Upper lobe of right lung (tissue), 1 donor: ENCODE measurements at regions not wholly inside any gene's neighbourhood (a gene's known extent, or its start where the extent isn't known, plus 50 kb on each side); places are given as distances from the start of the nearest gene placed in this dataset.

Experiments
- ATAC-seq: fragments of 200-7000 bp; cut with Tn5 transposase; one replicate; pipeline ENCODE4 v1.9.1; 2020; ENCODE audit warnings: mild to moderate bottlenecking, moderate library complexity
- DNase-seq: peaks from one replicate; pipeline ENCODE4 v3.0.0-alpha.2; 2020
- H3K27ac ChIP-seq: fragments of 200-600 bp; one replicate; pipeline ENCODE4 v1.8.0; 2022
- H3K27me3 ChIP-seq: fragments of 200-600 bp; one replicate; pipeline ENCODE4 v1.8.0; 2022; ENCODE audit warnings: mild to moderate bottlenecking
- H3K36me3 ChIP-seq: fragments of 200-600 bp; one replicate; pipeline ENCODE4 v1.8.0; 2022
- H3K4me1 ChIP-seq: fragments of 200-600 bp; one replicate; pipeline ENCODE4 v1.8.0; 2022
- H3K4me3 ChIP-seq: fragments of 200-600 bp; one replicate; pipeline ENCODE4 v1.8.0; 2022; ENCODE audit warnings: mild to moderate bottlenecking
- H3K9me3 ChIP-seq: fragments of 200-600 bp; one replicate; pipeline ENCODE4 v1.8.0; 2022
- intact Hi-C: fragments of 100-400 bp; cut with DNase I; formaldehyde crosslinking; loops from one replicate; pipeline ENCODE4 v1.11.0; 2022
- TF ChIP-seq, protein P1 (sequence below): fragments of 200-600 bp; IDR thresholded peaks from one replicate; pipeline ENCODE4 v1.8.0; 2022; ENCODE audit warnings: antibody characterized with exemption
- donor health status: DM: no; HTN: yes; CAD: no; lungs with severe emphysema.

GRCh38 chr18:7169601-7170000, 52.0 kb upstream of the LAMA1 start:
- TF ChIP-seq, protein P1, sequence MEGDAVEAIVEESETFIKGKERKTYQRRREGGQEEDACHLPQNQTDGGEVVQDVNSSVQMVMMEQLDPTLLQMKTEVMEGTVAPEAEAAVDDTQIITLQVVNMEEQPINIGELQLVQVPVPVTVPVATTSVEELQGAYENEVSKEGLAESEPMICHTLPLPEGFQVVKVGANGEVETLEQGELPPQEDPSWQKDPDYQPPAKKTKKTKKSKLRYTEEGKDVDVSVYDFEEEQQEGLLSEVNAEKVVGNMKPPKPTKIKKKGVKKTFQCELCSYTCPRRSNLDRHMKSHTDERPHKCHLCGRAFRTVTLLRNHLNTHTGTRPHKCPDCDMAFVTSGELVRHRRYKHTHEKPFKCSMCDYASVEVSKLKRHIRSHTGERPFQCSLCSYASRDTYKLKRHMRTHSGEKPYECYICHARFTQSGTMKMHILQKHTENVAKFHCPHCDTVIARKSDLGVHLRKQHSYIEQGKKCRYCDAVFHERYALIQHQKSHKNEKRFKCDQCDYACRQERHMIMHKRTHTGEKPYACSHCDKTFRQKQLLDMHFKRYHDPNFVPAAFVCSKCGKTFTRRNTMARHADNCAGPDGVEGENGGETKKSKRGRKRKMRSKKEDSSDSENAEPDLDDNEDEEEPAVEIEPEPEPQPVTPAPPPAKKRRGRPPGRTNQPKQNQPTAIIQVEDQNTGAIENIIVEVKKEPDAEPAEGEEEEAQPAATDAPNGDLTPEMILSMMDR: no peak
- H3K4me1 ChIP-seq: no peaks in the 10 kb centered on the region
- no peaks in the 10 kb centered on the region for H3K9me3 ChIP-seq
- H3K36me3 ChIP-seq: no peaks in the 10 kb centered on the region
- peaks cover 6% of the 10 kb centered on the region for H3K27me3 ChIP-seq
- intact Hi-C loops: no loop called here
- ATAC-seq: no peak
- no peak overlapping the region for H3K4me3 ChIP-seq
- H3K27ac ChIP-seq: no peak overlapping the region
- no peak for DNase-seq

DNA sequence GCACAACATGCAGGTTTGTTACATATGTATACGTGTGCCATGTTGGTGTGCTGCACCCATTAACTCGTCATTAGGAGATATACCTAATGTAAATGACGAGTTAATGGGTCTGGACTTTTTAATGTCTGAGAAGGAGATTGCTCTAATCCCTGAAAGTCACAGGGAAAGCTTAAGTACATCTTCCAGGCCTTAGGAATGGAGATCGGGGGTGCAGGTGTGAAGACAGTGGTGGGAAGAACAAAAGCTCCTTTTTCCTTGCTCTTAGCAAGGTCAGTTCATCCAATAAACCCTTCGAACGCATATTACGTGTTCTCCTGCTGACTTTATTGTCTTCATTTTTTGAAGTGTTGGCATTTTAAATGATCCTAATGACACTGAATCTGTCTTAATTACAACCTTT, 50.8 kb upstream of the LAMA1 start:
- Histone ChIP-seq H3K27me3 (peaks cover 6% of the 10 kb centered on the region), H3K4me1 (no peaks in the 10 kb centered on the region), H3K36me3 (no peaks in the 10 kb centered on the region), H3K9me3 (no peaks in the 10 kb centered on the region), H3K27ac (no peak overlapping the region), H3K4me3 (no peak overlapping the region)
- TF ChIP-seq, protein P1: no peak
- DNase-seq (no peak), ATAC-seq (no peak)
- intact Hi-C loops: no loop called here
